GM21526 (cell line): ENCODE measurements at regions not wholly inside any gene's neighbourhood (a gene's known extent, or its start where the extent isn't known, plus 50 kb on each side); places are given as distances from the start of the nearest gene placed in this dataset.
"Not testable (repeated sequence)": the region's sequence is repeated elsewhere in the genome, so short reads cannot be mapped to it uniquely, and the experiment has no call there.

Source experiments
- ATAC-seq: cut with Tn5 transposase; IDR thresholded peaks from one replicate; pipeline ENCODE4 v1.9.1; 2021; ENCODE audit warnings: moderate library complexity; ENCODE audit not compliant: unreplicated experiment, low FRiP score

DNA sequence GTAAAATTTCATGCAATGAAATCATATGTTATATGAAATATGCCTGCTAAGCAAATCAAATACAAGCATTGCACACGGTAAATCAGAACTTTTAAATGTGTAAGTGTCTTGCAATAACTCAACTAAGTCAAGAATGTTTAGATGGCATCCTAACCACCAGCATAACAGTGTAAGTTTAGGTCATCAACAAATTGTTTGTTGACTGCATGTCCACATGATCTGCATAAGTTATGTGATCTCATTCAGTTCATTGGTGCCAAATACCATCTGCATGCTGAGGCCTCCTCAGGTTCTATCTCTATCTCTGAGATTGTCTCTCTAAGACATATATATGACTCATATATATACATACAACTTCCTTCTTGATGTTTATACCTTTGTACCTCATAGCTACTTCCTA is 159.6 kb upstream of the STK32A start:
- ATAC-seq: no peak

GRCh38 chr5:147080391-147080790 is 154.4 kb upstream of the STK32A start:
- ATAC-seq: no peak

DNA sequence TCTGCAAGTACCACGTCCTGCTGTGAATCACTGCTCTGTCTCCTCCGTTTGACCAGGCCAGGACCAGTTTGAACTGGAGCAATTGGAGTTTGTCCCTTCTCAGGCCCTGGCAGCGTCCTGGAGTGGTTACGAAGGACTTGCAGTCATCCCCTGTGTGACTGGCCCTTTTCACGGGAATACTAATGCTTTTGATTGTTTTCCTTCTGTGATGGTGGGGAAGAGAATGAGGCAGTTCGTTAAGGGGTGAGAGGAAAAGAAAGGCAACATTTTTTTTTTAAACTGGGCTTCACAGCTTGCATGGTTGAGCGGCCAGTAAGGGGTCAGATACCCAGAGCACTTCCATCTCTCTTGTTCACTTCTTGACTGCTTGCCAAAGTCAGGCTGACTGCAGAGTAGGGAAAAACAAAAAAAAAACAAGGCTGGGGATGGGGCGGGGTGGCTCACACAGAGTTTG is 153.5 kb upstream of the STK32A start:
- no peak for ATAC-seq

GRCh38 chr5:147084702-147085101 is 150.1 kb upstream of the STK32A start:
- no peak for ATAC-seq

GRCh38 chr5:147085409-147085808 is 149.4 kb upstream of the STK32A start:
- ATAC-seq: no peak

GRCh38 chr5:147092044-147092443 is 142.8 kb upstream of the STK32A start:
- no peak for ATAC-seq

DNA sequence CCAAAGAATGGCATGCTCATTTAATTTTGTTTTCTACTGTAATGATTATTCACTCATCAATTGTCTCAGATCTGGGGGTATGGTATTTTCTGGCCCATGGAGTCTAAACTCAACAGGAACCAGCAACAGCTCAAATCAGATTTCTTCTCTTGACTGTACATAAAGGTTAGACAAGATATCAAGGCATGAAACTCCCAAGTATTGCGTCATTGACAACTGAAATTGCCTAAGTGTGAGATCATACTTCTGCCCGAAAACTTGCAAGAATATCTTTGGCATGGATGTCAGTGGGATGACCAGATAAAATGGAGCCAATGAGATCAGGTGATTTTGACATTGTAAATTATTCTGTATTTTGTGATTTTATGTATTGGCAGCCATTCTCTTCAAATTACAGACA is 141.7 kb upstream of the STK32A start:
- no peak for ATAC-seq

DNA sequence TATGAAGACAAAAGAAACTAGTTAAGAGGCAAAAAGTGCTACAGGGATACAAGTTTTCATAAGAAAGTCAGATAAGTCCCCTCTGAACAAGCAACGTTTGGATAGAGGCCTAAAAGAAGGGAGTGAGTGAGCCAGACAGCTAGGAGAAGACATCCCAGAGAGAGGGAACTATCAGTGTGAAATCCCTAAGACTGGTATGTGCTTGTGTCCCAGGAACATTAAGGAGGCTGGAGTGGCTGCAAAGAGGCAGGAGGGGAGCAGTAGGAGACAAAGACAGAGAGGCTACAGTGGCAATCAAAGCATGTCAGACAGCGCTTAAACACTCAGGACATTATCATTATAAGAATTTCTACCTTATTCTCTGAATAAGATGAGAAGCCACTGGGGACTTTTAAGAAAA is 139.1 kb upstream of the STK32A start:
- no peak for ATAC-seq

DNA sequence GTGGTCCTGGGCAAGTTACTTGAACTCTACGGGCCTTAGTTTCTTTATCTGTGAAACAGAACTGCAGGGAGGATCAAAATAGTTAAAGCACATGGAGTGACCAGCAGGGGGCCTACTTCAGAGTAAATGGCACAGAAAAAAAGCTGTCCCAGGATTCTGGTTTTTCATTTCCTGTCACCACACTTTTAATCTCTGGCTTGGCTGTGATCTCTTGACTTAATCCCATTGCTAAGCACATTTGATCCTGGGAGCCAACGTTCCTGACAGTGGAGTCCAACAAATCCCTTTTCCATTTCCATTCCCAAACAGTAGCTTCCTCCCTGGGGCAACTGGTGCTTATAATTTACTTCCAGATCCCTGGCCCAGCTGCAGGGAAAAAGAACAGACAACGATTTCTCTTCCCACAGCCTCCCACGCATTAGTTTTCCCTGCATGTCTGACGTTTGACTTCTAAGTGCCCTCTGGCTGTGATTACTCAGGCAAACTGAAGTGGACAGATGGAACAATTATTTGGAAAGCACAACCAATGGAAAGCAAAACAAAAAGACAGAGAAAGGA is 136.5 kb upstream of the STK32A start:
- ATAC-seq: no peak

GRCh38 chr5:147101659-147102369 is 133.0 kb upstream of the STK32A start:
- ATAC-seq: no peak

GRCh38 chr5:147112899-147113298 is 121.9 kb upstream of the STK32A start:
- ATAC-seq: no peak

DNA sequence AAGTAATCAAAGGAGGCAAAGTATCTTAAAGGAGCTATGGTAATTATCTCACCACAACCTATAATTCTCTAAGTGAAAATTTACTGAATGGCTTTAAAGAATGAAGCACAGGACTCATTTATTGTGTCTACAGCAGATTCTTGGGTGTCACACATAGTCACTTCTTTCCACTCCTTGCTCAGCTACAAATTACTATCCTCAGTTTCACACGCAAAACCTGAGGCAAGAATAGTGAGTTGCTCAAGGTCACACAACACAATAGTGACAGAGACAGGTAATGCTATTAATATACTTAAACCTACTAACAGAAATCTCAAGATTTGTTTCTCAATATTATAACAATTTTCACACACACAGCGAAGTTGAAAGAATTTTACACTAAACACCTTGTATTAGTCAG is 120.9 kb upstream of the STK32A start:
- no peak for ATAC-seq

DNA sequence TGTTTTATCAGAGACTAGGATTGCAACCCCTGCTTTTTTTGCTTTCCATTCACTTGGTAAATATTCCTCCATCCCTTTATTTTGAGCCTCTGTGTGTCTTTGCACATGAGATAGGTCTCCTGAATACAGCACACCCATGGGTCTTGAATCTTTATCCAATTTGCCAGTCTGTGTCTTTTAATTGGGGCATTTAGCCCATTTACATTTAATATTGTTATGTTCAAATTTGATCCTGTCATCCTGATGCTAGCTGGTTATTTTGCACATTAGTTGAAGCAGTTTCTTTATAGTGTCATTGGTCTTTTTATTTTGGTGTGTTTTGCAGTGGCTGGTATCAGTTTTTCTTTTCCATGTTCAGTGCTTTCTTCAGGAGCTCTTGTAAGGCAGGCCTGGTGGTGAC is 95.1 kb upstream of the STK32A start:
- ATAC-seq: not testable (repeated sequence)

DNA sequence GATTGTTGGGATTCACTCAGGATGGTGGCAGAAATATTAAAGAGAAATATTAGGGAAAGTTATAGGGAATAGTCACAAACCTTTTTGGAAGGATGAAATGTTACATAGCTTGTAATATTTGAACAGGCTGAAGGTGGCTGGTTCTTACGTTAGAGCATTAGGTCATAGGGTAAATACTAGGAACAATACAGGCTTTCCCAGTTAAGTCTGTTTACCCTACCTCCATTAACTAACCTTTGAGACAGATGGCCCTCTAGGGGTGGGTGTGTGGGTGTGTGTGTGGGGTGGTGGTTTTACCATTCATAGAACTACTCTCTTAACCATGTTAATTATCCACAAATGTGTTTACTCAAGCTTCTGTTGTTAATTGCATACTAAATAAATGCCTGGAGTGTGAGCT is 94.3 kb upstream of the STK32A start:
- ATAC-seq: no peak

- ATAC-seq: not testable (repeated sequence)
Measured at GRCh38 chr5:147141580-147141979, 93.2 kb upstream of the STK32A start.

DNA sequence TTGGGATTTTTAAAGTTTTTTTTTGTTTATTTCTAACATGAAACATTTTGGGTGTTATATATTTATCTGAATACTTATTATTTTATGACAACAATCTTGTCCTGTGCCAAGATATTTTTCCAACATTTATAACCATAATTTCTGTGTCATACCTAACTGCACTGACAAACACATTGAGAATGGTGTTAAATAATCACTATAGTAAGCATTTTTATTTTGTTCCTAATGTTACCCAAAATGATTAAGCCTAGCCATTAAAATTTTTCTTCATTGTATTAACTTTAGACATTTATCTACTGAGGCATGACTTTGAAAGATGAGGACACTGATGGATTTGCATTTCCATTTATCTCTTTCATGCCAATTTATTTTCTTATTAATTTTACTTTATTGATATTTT is 91.6 kb upstream of the STK32A start:
- ATAC-seq: no peak

GRCh38 chr5:147145328-147145727 is 89.5 kb upstream of the STK32A start:
- no peak for ATAC-seq

- no peak for ATAC-seq
Measured at GRCh38 chr5:147148715-147149114, 86.1 kb upstream of the STK32A start.

GRCh38 chr5:147152086-147152485 is 82.7 kb upstream of the STK32A start:
- no peak for ATAC-seq

DNA sequence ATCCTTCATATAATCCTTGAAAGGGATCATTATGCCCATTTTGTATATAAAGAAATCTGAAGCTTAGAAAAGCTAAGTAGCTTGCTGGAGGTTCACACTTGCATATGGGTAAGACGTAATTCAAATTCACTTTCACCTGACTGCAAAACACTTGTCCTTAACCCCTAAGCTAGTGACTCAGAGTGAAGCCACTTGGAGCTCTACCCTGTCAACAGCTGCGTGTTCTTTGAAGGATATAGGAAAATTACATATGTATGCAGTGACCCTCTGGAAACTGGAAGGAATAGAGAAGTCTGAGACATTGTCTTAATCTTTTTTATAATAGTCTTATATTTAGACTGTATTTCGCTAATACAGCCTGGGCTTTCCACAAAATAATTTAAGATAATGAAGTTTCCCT is 80.0 kb upstream of the STK32A start:
- ATAC-seq: no peak

DNA sequence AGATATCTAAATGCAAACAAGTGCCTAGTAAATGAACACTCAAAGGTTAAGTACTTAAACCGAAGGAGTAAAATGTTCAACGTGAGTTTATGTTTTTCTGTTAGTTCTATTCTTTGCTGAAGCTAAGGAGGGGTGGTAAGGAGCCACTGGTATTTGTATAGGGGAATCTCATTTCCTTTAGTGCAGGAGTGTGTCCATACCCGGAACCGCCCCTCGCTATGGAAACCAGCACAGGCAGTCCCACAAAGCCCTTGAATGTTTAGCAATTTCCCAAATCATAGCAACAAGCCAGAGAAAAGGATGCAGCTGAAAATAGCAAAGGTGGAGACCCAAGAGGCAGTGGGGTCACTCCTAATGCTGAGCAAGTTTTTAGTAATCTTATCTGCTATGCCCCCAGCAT is 78.8 kb upstream of the STK32A start:
- no peak for ATAC-seq

GRCh38 chr5:147160902-147161700 is 73.7 kb upstream of the STK32A start:
- no peak for ATAC-seq
